Large intestine (tissue), 3 donors: ENCODE measurements at regions not wholly inside any gene's neighbourhood (a gene's known extent, or its start where the extent isn't known, plus 50 kb on each side); places are given as distances from the start of the nearest gene placed in this dataset.
"Not testable (repeated sequence)": the region's sequence is repeated elsewhere in the genome, so short reads cannot be mapped to it uniquely, and the experiment has no call there.

Experiments used
- DNase-seq, 2 donors: peaks; one replicate each; pipeline versions ENCODE4 v3.0.0 to v3.0.0-alpha.2; 2013
- H3K27ac ChIP-seq: one replicate; pipeline ENCODE4 v1.5.1; 2013; ENCODE audit warnings: low read length
- H3K27me3 ChIP-seq: 2 replicates; pipeline ENCODE4 v1.6.1; 2013; ENCODE audit warnings: low read length; ENCODE audit not compliant: control insufficient read depth, insufficient read depth
- H3K36me3 ChIP-seq: 2 replicates; pipeline ENCODE4 v1.6.1; 2013; ENCODE audit warnings: low read length; ENCODE audit not compliant: control insufficient read depth, insufficient read depth
- H3K4me1 ChIP-seq: one replicate; pipeline ENCODE4 v1.6.1; 2013; ENCODE audit warnings: low read length; ENCODE audit not compliant: control insufficient read depth, insufficient read depth
- H3K4me3 ChIP-seq: one replicate; pipeline ENCODE4 v1.5.1; 2013; ENCODE audit warnings: low read length
- H3K9me3 ChIP-seq: one replicate; pipeline ENCODE4 v1.6.1; 2013; ENCODE audit warnings: mild to moderate bottlenecking, low read depth, low read length, moderate library complexity; ENCODE audit not compliant: control insufficient read depth
- WGBS: methylation state at CpG from one replicate; pipeline ENCODE4 v1.1.5; 2013; ENCODE audit warnings: low lambda C conversion rate; ENCODE audit not compliant: insufficient coverage; 5-methylcytosine and 5-hydroxymethylcytosine counted together

DNA sequence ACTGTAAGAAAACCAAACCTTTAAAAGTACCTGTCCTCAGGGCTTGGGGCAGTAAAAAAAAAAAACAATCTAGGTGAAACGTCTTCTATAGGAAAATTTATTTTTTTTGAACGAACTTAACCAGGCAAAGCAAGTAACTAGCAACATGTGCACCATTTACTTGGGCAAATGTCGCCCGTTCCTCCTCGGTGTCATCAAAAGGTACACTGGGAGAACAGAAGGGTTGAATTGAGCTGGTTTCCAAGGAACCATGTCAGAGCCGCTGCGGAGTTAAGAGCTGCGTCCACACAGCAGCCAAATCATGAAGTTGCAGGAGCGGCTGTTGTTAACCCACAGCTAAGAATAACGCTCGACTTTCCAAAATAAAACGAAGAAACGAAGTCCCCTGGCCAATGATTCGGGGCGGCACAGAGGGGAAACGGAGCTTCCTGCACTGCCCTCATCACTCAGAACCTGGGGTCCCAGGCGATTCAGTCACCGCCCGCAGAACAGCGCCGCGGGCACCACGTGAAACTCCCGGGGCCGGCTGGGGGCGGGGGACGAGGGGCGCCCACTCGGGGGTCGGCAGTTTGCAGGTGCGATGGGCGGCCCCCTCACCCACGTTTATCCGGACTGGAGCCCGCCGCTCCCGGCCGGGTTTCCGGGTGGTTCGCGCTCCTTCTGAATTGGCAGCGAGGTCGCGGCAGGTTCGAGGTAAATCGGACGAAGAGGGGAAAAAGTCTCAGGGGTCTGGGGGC lies 53.6 kb upstream of the PLGLB1 start:
- peak in 1 of 2 donors; percentile 7 for DNase-seq
- H3K9me3 ChIP-seq, H3K27me3 ChIP-seq, H3K4me1 ChIP-seq, H3K36me3 ChIP-seq: not testable (repeated sequence)
- Histone ChIP-seq H3K4me3 (peak overlapping the region; percentile 53), H3K27ac (peak overlapping the region; percentile 32)
- WGBS = no CpG with 5 or more reads among the region's 47 CpGs

GRCh38 chr2:87075791-87076252 lies 54.2 kb upstream of the PLGLB1 start:
- Histone ChIP-seq H3K27ac (peak overlapping the region; percentile 96), H3K4me3 (peak overlapping the region; percentile 53)
- H3K36me3 ChIP-seq, H3K27me3 ChIP-seq, H3K4me1 ChIP-seq, H3K9me3 ChIP-seq: not testable (repeated sequence)
- WGBS = no CpG with 5 or more reads among the region's 64 CpGs
- DNase-seq = peak; percentile 26 to 58

DNA sequence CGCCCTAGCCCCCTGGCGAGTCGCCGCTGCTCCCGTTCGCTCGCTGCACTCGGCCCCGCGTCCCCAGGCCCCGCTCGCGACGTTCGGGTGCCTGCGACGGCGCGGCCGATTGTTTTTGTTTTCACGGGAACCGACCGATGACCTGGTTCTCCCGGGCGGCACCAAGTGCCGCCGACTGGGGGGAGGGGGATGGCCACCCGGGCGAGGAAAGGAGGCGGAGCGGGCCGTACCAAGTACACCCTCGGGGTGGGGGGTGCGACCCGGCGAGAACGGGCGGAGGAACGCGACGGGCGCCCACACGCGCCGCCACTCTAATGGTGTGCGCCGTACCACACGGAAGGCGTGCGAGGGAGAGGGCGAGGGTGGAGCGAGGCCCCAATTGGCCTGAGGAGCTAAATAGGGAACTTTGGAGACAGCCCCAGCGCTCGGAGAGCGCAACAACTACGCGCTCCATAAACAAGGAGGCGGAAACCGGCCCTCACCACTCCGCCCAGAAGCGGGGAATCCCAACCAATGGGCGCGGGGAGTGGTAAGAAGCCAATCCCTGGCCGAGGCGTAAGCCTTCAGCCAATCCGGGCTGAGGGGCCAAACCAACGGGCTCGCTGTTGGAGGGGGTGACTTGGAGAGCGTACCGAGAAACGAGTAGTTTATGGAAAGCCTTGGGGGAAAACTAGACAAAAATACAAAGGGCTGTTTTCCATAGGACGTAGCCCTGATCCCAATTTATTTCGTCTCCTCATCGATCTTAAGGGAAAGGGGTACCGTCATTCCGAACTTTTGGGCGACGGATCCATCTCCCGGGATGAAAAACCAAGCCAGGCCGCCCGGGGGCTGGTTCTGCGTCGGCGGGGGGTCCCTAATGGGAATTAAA lies 54.8 kb upstream of the PLGLB1 start:
- no CpG with 5 or more reads among the region's 84 CpGs for WGBS
- H3K27me3 ChIP-seq, H3K9me3 ChIP-seq, H3K36me3 ChIP-seq, H3K4me1 ChIP-seq: not testable (repeated sequence)
- H3K27ac ChIP-seq = peak overlapping the region; percentile 96
- peak overlapping the region; percentile 67 for H3K4me3 ChIP-seq
- peak; percentile 83 to 91 for DNase-seq

- H3K9me3 ChIP-seq, H3K36me3 ChIP-seq, DNase-seq, H3K4me1 ChIP-seq, H3K27me3 ChIP-seq: not testable (repeated sequence)
- Histone ChIP-seq H3K4me3 (peak overlapping the region; percentile 67), H3K27ac (peak overlapping the region; percentile 96)
- no CpG with 5 or more reads among the region's 26 CpGs for WGBS
These were observed 55.4 kb upstream of the PLGLB1 start for GRCh38 chr2:87077124-87077446.

DNA sequence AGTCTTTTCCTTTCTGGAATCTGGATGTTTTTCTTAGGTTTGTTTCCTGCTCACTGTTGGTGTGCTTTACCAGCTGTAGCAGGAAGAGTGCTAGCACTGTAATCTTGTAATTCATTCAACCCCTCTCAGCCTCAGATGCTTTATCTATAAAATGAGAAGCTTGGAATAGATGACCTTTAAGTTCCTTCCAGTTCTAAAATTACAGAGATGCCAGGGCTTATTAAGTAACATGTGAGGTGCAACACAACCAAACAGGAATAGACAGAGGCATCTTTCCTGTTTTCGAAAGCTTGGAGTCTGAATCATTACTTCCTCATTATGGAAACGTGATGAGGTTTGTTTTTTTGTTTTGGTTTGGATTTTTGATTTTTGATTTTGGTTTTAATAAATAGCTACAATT lies 60.1 kb upstream of the PLGLB1 start:
- DNase-seq, H3K27ac ChIP-seq, H3K4me3 ChIP-seq, H3K27me3 ChIP-seq, H3K36me3 ChIP-seq, H3K4me1 ChIP-seq, H3K9me3 ChIP-seq: not testable (repeated sequence)
- WGBS = no CpG with 5 or more reads among the region's 2 CpGs

GRCh38 chr2:87088079-87088478 lies 66.4 kb upstream of the PLGLB1 start:
- WGBS = no CpG with 5 or more reads among the region's 6 CpGs
- H3K27ac ChIP-seq, H3K27me3 ChIP-seq: not testable (repeated sequence)

GRCh38 chr2:87089401-87089800 lies 67.8 kb upstream of the PLGLB1 start:
- H3K27ac ChIP-seq, H3K9me3 ChIP-seq, H3K4me1 ChIP-seq, H3K4me3 ChIP-seq, H3K27me3 ChIP-seq, DNase-seq, H3K36me3 ChIP-seq: not testable (repeated sequence)
- no CpG with 5 or more reads among the region's 5 CpGs for WGBS

More at GRCh38 chr2:87088079-87088478, 66.4 kb upstream of the PLGLB1 start:
- not testable (repeated sequence) for H3K9me3 ChIP-seq, H3K4me1 ChIP-seq, DNase-seq, H3K36me3 ChIP-seq, H3K4me3 ChIP-seq

DNA sequence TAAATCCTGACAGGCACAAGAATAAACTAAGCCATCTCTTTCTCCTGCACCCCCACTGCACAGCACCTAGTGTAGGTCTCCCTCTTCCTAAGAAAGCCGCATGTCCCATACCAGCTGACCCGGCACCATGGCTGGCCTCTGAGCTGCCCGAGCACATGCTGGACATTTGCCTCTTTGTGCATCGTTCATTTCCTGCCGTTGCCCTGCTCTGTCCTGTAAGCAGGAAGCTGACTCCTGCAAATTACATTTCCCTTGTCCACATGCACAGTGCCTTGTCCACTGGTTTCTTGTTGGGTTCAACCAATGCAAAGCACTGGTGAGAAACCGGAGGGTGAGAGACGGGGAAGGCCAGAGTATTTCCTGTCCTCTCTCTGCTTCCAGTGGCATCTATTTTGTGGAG lies 71.6 kb upstream of the PLGLB1 start:
- no CpG with 5 or more reads among the region's 7 CpGs for WGBS
- H3K4me1 ChIP-seq, H3K36me3 ChIP-seq, H3K9me3 ChIP-seq, H3K27ac ChIP-seq, H3K27me3 ChIP-seq, DNase-seq, H3K4me3 ChIP-seq: not testable (repeated sequence)

GRCh38 chr2:87093937-87094529 lies 72.4 kb upstream of the PLGLB1 start:
- H3K36me3 ChIP-seq, H3K27ac ChIP-seq, H3K4me1 ChIP-seq, H3K27me3 ChIP-seq, DNase-seq, H3K9me3 ChIP-seq, H3K4me3 ChIP-seq: not testable (repeated sequence)
- no CpG with 5 or more reads among the region's 12 CpGs for WGBS

- not testable (repeated sequence) for H3K27ac ChIP-seq, H3K4me1 ChIP-seq, DNase-seq, H3K9me3 ChIP-seq, H3K36me3 ChIP-seq, H3K27me3 ChIP-seq, H3K4me3 ChIP-seq
These were observed 74.2 kb upstream of the PLGLB1 start for GRCh38 chr2:87095804-87096203.
